Heart right ventricle (tissue), 16 donors: ENCODE measurements at regions not wholly inside any gene's neighbourhood (a gene's known extent, or its start where the extent isn't known, plus 50 kb on each side); places are given as distances from the start of the nearest gene placed in this dataset.

Experiments
- ATAC-seq, 8 donors: fragments of 200-7000 bp; cut with Tn5 transposase; one replicate each; pipeline ENCODE4 v1.9.1; 2020; ENCODE audit warnings: mild to moderate bottlenecking in 8 of 8, moderate library complexity in 8 of 8, moderate number of reproducible peaks in 1 of 8
- DNase-seq, 2 donors: peaks; one replicate each; pipeline ENCODE4 v3.0.0-alpha.2; 2020
- H3K27ac ChIP-seq, 10 donors: fragments of 200-600 bp; sonication (generic) in 2 of 10; one replicate each; pipeline versions ENCODE4 v1.5.0 to v1.8.0; 2020 to 2022; ENCODE audit warnings: mild to moderate bottlenecking in 3 of 10
- H3K27me3 ChIP-seq, 7 donors: fragments of 200-600 bp; one replicate each; pipeline ENCODE4 v1.8.0; 2021 to 2022; ENCODE audit warnings: mild to moderate bottlenecking in 2 of 7
- H3K36me3 ChIP-seq, 9 donors: fragments of 200-600 bp; sonication (generic) in 1 of 9; one replicate each; pipeline versions ENCODE4 v1.5.0 to v1.8.0; 2020 to 2022; ENCODE audit warnings: mild to moderate bottlenecking in 2 of 9
- H3K4me1 ChIP-seq, 9 donors: fragments of 200-600 bp; sonication (generic) in 1 of 9; one replicate each; pipeline versions ENCODE4 v1.5.0 to v1.8.0; 2020 to 2022; ENCODE audit warnings: mild to moderate bottlenecking in 4 of 9
- H3K4me3 ChIP-seq, 10 donors: fragments of 200-600 bp; sonication (generic) in 2 of 10; one replicate each; pipeline versions ENCODE4 v1.5.0 to v1.8.0; 2020 to 2022; ENCODE audit warnings: mild to moderate bottlenecking in 7 of 10, moderate library complexity in 2 of 10
- H3K9me3 ChIP-seq, 11 donors: fragments of 200-600 bp in 10 of 11; sonication (generic) in 2 of 11; one replicate each; pipeline versions ENCODE4 v1.5.0 to v1.8.0; 2013 to 2022; ENCODE audit warnings: mild to moderate bottlenecking in 2 of 11, control low read depth in 1 of 11, moderate library complexity in 1 of 11
- WGBS, 2 donors: extraction: QIAGEN DNeasy Blood & Tissue Kit; methylation state at CpG; one replicate each; pipeline ENCODE4 v1.1.7; 2013; ENCODE audit warnings: inconsistent platforms in 1 of 2; 5-methylcytosine and 5-hydroxymethylcytosine counted together
- intact Hi-C, 10 donors: fragments of 100-400 bp; cut with DNase I; formaldehyde crosslinking; loops; one replicate each; pipeline versions ENCODE4 v1.11.1 to v1.14.2; 2022
- TF ChIP-seq, protein P1 (sequence below), 9 donors: fragments of 200-600 bp; sonication (generic) in 2 of 9; IDR thresholded peaks; one replicate each; pipeline versions ENCODE4 v1.5.0 to v1.8.0; 2021 to 2022; ENCODE audit warnings: antibody characterized with exemption in 9 of 9, mild to moderate bottlenecking in 5 of 9, moderate library complexity in 1 of 9
- donor health status: Arrhythmogenic right ventricular cardiomyopathy.
- donor health status: ischemic (EF 13 %, LVEDD 7.1; RV severe dilation, severe dysfunction).
- donor health status: healthy with polysubstance abuse.
- donor health status: DM: no; HTN: yes; CAD: no.
- donor health status: DM: no; HTN: no; CAD: no.
- donor health status: ischemic (EF 25% LVEDD 6.9; RV normal size, moderate dysfunction).
- donor health status: ischemic (EF 25% LVEDD 5.7; RV mildly dilated, moderate dysfunction).
- donor health status: healthy.
- donor health status: DM: yes; HTN: yes; CAD: no.
- donor health status: Ischemic cardiomyopathy.
- donor health status: ischemic (EF 35%, LVEDD 5.7; RV mildly dilated, moderate dysfunction).
- donor health status: nonischemic (EF 11% LVEDD 7.7; RV severe dilation, severe dysfunction).
- donor health status: DM: yes; HTN: yes; CAD: no.
- donor health status: PGD.
- donor health status: ischemic (EF 29% LVEDD 5.4; RV normal size, mild dysfunction).
- donor health status: nonischemic (EF 23%, LVEDD 6.1; RV moderate dilation, normal function).

DNA sequence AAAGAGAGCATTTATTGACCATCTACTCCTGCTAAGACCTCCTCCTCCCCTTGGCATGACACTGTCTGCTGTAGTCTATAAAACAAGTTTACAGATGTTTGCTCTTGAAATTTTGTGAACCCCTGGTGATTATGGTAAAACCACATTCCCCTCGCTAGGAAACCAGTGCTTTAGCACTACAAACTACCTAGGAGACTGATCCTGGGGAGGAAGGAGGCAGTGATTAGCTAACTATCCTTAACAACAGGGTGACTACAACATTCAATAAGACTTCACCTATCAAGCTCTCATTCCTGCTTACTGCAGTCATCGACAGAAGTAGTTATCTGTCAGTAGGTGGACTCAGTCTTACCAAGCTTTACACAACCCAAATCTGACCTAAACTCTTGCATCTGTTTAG lies 371.3 kb downstream of the TUSC7 start:
- Histone ChIP-seq H3K27ac (no peak overlapping the region), H3K4me1 (no peaks in the 10 kb centered on the region), H3K4me3 (no peak overlapping the region), H3K27me3 (no peaks in the 10 kb centered on the region), H3K36me3 (no peaks in the 10 kb centered on the region), H3K9me3 (no peaks in the 10 kb centered on the region)
- TF ChIP-seq, protein P1, sequence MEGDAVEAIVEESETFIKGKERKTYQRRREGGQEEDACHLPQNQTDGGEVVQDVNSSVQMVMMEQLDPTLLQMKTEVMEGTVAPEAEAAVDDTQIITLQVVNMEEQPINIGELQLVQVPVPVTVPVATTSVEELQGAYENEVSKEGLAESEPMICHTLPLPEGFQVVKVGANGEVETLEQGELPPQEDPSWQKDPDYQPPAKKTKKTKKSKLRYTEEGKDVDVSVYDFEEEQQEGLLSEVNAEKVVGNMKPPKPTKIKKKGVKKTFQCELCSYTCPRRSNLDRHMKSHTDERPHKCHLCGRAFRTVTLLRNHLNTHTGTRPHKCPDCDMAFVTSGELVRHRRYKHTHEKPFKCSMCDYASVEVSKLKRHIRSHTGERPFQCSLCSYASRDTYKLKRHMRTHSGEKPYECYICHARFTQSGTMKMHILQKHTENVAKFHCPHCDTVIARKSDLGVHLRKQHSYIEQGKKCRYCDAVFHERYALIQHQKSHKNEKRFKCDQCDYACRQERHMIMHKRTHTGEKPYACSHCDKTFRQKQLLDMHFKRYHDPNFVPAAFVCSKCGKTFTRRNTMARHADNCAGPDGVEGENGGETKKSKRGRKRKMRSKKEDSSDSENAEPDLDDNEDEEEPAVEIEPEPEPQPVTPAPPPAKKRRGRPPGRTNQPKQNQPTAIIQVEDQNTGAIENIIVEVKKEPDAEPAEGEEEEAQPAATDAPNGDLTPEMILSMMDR (IDR thresholded peaks at IDR 0.05) = no peak
- intact Hi-C loops = no loop called here
- ATAC-seq (no peak), DNase-seq (no peak)
- 43 to 45% methylated on average over 2 of the region's 2 CpGs for WGBS, 2 donors

DNA sequence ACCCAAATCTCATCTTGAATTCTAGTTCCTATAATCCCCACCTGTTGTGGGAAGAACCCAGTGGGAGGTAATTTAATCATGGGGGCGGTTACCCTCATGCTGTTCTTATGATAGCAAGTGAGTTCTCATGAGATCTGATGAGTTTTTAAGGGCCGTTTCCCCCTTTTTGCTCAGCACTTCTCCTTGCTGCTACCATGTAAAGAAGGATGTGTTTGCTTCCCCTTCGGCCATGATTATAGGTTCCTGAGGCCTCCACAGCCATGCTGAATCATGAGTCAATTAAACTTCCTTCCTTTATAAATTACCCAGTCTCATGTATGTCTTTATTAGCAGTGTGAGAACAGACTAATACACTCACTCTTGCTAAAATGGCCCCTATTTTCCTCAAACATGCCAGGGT lies 374.7 kb downstream of the TUSC7 start:
- no peak overlapping the region for H3K27ac ChIP-seq
- intact Hi-C loops = no loop called here
- H3K9me3 ChIP-seq = peaks cover 0 to 2% (median 0%) of the 10 kb centered on the region in 11 donors
- H3K4me3 ChIP-seq = no peak overlapping the region
- ATAC-seq (no peak), DNase-seq (no peak)
- no peaks in the 10 kb centered on the region for H3K4me1 ChIP-seq
- no peaks in the 10 kb centered on the region for H3K36me3 ChIP-seq
- no peaks in the 10 kb centered on the region for H3K27me3 ChIP-seq
- TF ChIP-seq, protein P1 (IDR thresholded peaks at IDR 0.05) = no peak
- WGBS, 2 donors = 72 to 74% methylated on average over 3 of the region's 3 CpGs

DNA sequence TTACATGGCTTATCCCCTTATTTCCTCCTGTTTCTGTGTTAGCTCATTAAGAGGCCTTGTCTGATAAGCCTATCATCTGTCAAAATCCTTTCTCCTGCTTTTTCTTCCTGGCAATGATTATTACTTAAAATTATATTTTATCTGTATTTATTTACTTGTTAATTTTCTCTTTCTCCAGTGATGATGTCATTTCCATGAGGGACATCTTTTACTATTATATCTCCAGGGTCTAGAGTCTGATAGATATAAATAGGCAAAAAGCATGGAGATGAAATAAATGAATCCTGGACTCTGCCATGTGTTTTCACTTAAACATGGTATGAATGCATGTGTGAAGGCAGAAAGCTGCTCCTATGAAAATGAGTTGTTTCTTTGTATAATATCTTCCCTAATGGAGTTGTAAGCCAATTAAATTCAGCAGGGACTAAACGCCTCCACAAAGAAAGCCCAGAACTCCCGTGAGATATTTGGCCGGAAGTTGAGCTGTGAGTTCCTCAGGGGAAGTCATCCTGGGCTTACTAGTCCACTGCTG lies 375.2 kb downstream of the TUSC7 start:
- 0 to 18% methylated on average over 3 of the region's 3 CpGs for WGBS, 2 donors
- H3K27ac ChIP-seq = no peak overlapping the region
- no peak overlapping the region for H3K4me3 ChIP-seq
- DNase-seq (no peak), ATAC-seq (no peak)
- no peaks in the 10 kb centered on the region for H3K36me3 ChIP-seq
- H3K4me1 ChIP-seq = no peaks in the 10 kb centered on the region
- H3K27me3 ChIP-seq = no peaks in the 10 kb centered on the region
- intact Hi-C loops = no loop called here
- H3K9me3 ChIP-seq = peaks cover 0 to 2% (median 0%) of the 10 kb centered on the region in 11 donors
- TF ChIP-seq, protein P1 (IDR thresholded peaks at IDR 0.05) = no peak

DNA sequence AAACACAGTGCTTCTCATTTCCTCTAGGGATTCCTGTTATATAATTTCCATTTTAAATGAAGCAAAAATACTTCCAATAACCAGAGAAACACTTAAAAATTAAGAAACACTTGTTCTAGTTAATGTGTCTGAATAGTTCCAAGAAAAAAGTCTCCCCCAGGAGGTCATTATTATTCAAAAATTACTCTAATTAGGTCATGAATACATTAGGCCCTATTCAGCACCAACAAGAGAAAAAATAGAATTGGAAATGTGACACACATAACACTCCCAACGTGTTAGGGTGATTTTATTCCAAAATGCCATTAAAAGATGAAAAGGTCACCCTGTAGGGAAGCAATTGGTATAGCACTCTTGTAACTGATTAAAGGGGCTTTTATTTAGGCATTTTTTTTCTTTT lies 382.1 kb downstream of the TUSC7 start:
- Histone ChIP-seq H3K4me1 (no peaks in the 10 kb centered on the region), H3K27ac (no peak overlapping the region), H3K36me3 (no peaks in the 10 kb centered on the region), H3K9me3 (peaks cover 0 to 2% (median 0%) of the 10 kb centered on the region in 11 donors), H3K4me3 (no peak overlapping the region), H3K27me3 (no peaks in the 10 kb centered on the region)
- ATAC-seq (no peak), DNase-seq (no peak)
- 23 to 32% methylated on average over 1 of the region's 1 CpG for WGBS, 2 donors
- TF ChIP-seq, protein P1 (IDR thresholded peaks at IDR 0.05) = no peak
- intact Hi-C loops = no loop called here
